Testis (tissue), 2 donors: ENCODE measurements at regions not wholly inside any gene's neighbourhood (a gene's known extent, or its start where the extent isn't known, plus 50 kb on each side); places are given as distances from the start of the nearest gene placed in this dataset.

Experiments used
- DNase-seq: peaks from one replicate; pipeline ENCODE4 v3.0.0-alpha.2; 2019
- H3K27ac ChIP-seq, 2 donors: fragments of 200-600 bp; sonication (generic); one replicate each; pipeline ENCODE4 v1.5.1; 2019
- H3K27me3 ChIP-seq: fragments of 200-600 bp; sonication (generic); one replicate; pipeline ENCODE4 v1.5.1; 2019
- H3K36me3 ChIP-seq: fragments of 200-600 bp; sonication (generic); one replicate; pipeline ENCODE4 v1.5.1; 2017; ENCODE audit warnings: low read depth; ENCODE audit errors: missing control alignments
- H3K4me1 ChIP-seq: fragments of 200-600 bp; sonication (generic); one replicate; pipeline ENCODE4 v1.5.1; 2019
- H3K4me3 ChIP-seq, 2 donors: fragments of 200-600 bp; sonication (generic); one replicate each; pipeline ENCODE4 v1.5.1; 2017 to 2019
- H3K9me3 ChIP-seq: fragments of 200-600 bp; sonication (generic); one replicate; pipeline ENCODE4 v1.5.1; 2017
- POLR2A ChIP-seq: fragments of 450-650 bp; IDR thresholded peaks from one replicate; pipeline ENCODE4 v1.6.1; 2017; ENCODE audit warnings: antibody characterized with exemption, mild to moderate bottlenecking, moderate library complexity
- WGBS, 2 donors: methylation state at CpG; one replicate each; pipeline ENCODE4 v1.1.5; 2018; 5-methylcytosine and 5-hydroxymethylcytosine counted together
- intact Hi-C: fragments of 100-400 bp; cut with DNase I; formaldehyde crosslinking; loops from one replicate; pipeline ENCODE4 v1.15.1; 2023; ENCODE audit warnings: low total_unique reads
- TF ChIP-seq, protein P1 (sequence below), 3 experiments: fragments of 450-650 bp in 2 of 3; fragments of 200-600 bp in 1 of 3; sonication (generic) in 1 of 3; IDR thresholded peaks; one replicate each; pipeline ENCODE4 v1.5.1; 2016 to 2019; ENCODE audit warnings: antibody characterized with exemption in 3 of 3, mild to moderate bottlenecking in 2 of 3, moderate library complexity in 1 of 3

DNA sequence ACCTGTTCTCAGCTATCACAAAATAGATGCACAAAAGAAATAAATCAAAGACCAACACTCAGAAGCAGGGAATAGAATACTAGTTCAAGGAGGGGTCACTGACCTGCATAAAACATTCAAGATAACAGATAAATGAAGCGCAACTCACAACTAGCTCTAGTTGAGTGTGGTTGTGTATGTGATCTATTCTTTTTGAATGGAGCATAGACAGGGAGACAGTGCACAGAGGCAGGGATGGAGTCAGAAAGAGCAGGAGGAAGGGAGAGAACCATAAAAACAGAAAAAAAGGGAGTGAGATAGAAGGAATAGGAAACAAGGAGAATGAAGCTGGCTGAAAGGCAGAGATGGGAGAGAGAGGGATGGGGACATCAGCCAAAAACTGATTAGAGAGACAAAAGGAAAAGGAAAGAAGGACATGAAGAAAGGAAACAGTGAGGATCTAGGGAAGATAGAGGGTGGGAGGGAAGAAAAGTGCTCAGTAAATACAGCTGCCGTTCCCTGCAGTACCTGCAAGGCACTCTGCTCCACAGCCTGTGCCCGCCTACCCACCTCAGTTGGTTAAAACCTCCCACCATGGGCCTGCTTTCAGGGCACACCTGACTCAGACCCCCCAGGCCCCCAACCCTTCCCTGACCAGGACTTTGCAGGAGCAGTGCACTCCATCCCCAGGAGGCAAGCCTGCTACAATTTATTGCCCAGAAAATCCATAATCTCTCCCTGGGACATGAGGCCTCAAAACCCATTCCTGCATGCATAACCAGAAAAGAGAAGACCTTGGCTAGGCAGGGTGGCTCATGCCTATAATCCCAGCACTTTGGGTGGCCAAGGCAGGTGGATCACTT, 385.2 kb upstream of the POU3F1 start:
- Histone ChIP-seq H3K36me3 (no peaks in the 10 kb centered on the region), H3K27ac (no peak overlapping the region), H3K9me3 (no peaks in the 10 kb centered on the region), H3K27me3 (no peaks in the 10 kb centered on the region), H3K4me3 (no peak overlapping the region), H3K4me1 (no peaks in the 10 kb centered on the region)
- TF ChIP-seq POLR2A: no peak
- TF ChIP-seq, protein P1, sequence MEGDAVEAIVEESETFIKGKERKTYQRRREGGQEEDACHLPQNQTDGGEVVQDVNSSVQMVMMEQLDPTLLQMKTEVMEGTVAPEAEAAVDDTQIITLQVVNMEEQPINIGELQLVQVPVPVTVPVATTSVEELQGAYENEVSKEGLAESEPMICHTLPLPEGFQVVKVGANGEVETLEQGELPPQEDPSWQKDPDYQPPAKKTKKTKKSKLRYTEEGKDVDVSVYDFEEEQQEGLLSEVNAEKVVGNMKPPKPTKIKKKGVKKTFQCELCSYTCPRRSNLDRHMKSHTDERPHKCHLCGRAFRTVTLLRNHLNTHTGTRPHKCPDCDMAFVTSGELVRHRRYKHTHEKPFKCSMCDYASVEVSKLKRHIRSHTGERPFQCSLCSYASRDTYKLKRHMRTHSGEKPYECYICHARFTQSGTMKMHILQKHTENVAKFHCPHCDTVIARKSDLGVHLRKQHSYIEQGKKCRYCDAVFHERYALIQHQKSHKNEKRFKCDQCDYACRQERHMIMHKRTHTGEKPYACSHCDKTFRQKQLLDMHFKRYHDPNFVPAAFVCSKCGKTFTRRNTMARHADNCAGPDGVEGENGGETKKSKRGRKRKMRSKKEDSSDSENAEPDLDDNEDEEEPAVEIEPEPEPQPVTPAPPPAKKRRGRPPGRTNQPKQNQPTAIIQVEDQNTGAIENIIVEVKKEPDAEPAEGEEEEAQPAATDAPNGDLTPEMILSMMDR (IDR thresholded peaks at IDR 0.05): no peak
- 73 to 83% methylated on average over 3 of the region's 3 CpGs for WGBS, 2 donors
- no peak for DNase-seq
- intact Hi-C loops: no loop called here

DNA sequence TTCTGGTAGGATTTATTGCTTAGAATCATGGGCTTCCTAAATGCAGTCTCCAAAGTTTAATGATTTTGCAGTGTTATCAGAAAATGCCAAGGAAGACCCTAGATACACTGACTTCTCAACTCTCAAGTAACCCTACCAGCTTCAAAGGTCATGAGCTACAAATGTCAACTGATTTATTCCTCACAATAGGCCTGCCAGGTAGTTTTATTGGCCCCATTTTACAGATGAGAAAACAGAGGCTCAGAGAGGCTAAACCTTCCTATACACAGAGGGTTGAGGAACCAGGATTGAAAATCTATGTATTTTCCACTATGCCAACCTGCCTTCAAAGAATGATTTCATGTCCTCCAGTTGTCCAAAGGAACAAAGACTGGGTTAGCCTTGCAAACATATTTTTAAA, 384.4 kb upstream of the POU3F1 start:
- DNase-seq: no peak
- TF ChIP-seq, protein P1 (IDR thresholded peaks at IDR 0.05): no peak
- TF ChIP-seq POLR2A: no peak
- Histone ChIP-seq H3K27ac (no peak overlapping the region), H3K4me3 (no peak overlapping the region), H3K36me3 (no peaks in the 10 kb centered on the region), H3K4me1 (no peaks in the 10 kb centered on the region), H3K9me3 (no peaks in the 10 kb centered on the region), H3K27me3 (no peaks in the 10 kb centered on the region)
- intact Hi-C loops: no loop called here

DNA sequence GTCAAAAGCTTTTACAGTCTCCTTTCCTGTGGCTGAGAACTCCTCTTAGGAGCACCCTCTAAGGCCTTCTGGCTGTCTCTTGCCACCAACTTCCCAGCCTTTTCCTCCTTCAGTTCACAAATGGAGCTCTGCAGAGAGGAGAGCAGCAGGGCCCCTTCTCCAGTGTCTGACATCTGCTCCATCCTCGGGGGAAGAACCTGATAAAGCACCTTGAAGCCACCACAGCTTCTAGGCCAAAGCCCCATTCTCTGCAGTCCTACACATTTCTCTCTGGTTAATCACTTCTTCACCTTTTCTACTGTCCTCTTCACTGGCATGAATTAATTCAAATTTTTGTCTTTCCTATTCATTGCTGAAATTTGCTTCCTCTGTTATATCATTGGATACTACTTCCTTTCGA, 378.1 kb upstream of the POU3F1 start:
- no peaks in the 10 kb centered on the region for H3K36me3 ChIP-seq
- DNase-seq: no peak
- intact Hi-C loops: no loop called here
- no peak overlapping the region for H3K27ac ChIP-seq
- TF ChIP-seq, protein P1 (IDR thresholded peaks at IDR 0.05): no peak
- TF ChIP-seq POLR2A: no peak
- H3K4me3 ChIP-seq: no peak overlapping the region
- H3K4me1 ChIP-seq: no peaks in the 10 kb centered on the region
- 83 to 98% methylated on average over 2 of the region's 2 CpGs for WGBS, 2 donors
- H3K27me3 ChIP-seq: no peaks in the 10 kb centered on the region
- no peaks in the 10 kb centered on the region for H3K9me3 ChIP-seq

DNA sequence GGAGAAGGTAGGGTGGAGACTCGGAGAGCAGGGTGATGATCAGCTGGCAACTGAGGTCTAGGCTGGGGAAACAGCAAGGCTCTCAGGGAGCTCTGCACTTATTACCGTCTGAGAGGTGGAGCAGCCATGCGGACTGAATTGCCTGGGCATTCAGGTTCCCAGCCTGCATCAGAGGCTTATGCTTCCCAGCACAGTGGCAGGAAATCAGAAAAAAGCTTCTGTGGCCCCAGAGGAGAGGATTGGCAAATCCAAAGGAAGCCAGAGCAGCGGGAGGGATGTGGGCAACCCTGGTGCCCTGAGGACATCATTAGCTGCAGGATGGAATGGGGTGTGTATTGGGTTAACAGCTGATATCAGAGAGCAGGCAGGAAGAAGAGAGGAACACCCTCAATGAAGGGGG, 374.1 kb upstream of the POU3F1 start:
- no peak for DNase-seq
- Histone ChIP-seq H3K36me3 (no peaks in the 10 kb centered on the region), H3K4me3 (no peak overlapping the region), H3K9me3 (no peaks in the 10 kb centered on the region), H3K4me1 (no peaks in the 10 kb centered on the region), H3K27me3 (no peaks in the 10 kb centered on the region), H3K27ac (no peak overlapping the region)
- TF ChIP-seq, protein P1 (IDR thresholded peaks at IDR 0.05): no peak
- no peak for TF ChIP-seq POLR2A
- 83 to 92% methylated on average over 4 of the region's 4 CpGs for WGBS, 2 donors
- intact Hi-C loops: no loop called here
